GM10266 (cell line): ENCODE measurements at regions not wholly inside any gene's neighbourhood (a gene's known extent, or its start where the extent isn't known, plus 50 kb on each side); places are given as distances from the start of the nearest gene placed in this dataset.

Experiments used
- DNase-seq: peaks from one replicate; pipeline ENCODE4 v3.0.0; 2012; ENCODE audit errors: extremely low spot score
- CTCF ChIP-seq: IDR thresholded peaks from 2 replicates; pipeline ENCODE4 v1.5.1; 2012; ENCODE audit warnings: mild to moderate bottlenecking, low read depth; ENCODE audit not compliant: control insufficient read depth, insufficient read depth; ENCODE audit errors: missing control alignments

DNA sequence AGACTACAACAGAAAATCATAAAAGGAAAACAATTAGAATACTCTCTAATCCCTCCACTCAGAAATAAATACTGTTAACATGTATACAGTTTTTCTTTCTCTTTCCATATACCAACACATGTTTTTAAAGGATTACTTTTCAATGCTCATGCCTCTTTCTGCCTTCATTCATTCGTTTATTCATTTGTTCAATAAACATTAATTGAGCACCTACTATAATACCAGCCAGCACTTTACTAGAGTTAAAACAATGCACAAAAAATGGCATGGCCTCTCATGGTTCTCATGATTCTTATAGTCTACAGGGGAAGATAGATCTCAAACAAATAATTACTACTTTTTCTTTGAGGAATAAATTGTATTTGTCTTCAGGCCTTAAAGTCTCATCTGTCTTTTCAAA lies 70.3 kb upstream of the RIPOR2 start:
- no peak for TF ChIP-seq CTCF
- no peak for DNase-seq

GRCh38 chr6:25006565-25007001 lies 70.8 kb upstream of the RIPOR2 start:
- no peak for TF ChIP-seq CTCF
- DNase-seq: peak; percentile 15

DNA sequence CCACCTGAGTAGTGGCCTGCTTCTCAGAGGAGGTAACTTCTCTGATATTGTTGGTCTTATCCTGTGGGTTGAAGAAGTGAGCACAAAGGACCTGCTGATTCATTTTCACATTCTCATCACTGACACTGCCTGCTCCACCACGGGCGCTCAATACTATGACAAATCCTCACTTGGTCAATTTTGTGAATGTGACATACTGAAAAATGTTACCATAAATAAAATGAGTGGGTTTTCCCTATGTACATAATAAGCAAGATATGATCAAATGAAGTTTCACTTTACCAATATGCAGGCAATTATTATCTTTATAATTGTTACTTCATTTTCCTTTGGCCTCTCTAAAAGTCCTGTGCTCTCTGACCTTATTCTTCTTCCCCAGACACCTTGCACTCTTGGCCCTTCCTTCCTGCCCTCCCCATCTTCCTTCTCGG lies 71.5 kb upstream of the RIPOR2 start:
- DNase-seq: peak; percentile 52
- no peak for TF ChIP-seq CTCF

- no peak for TF ChIP-seq CTCF
- DNase-seq: no peak
Measured at GRCh38 chr6:25008707-25009392, 73.1 kb upstream of the RIPOR2 start.

DNA sequence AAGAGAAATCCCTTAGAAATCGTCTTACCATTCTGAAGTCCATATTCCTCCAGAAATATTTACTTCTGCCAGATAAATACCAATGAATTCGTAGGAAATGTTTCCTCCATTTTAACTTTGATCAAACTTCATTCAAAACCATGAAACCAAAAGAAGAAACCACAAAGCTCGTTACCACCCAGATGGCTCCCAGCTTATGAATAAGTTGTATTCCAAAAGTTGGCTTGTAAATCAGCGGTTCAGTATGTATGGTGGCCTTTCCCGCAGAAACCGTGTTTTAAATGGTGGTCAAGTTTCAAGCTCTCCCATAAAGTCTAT lies 73.6 kb upstream of the RIPOR2 start:
- DNase-seq: no peak
- no peak for TF ChIP-seq CTCF

DNA sequence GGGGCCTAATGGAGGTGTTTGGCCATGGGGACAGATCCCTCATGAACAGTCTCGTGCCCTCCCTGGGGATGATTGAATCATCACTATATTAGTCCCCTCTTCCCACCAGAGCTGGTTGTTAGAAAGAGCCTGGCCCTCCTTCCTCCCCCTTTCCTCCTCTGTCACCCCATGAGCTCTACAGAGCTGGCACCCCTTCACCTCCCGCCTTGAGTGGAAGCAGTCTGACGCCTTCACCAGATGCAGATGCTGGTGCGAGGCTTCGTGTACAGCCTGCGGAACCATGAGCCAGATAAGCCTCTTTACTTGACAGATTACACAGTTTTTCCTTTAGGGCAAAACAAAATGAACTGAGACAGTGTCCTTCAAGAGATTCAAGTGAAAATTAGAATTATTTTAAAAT lies 74.4 kb upstream of the RIPOR2 start:
- TF ChIP-seq CTCF: no peak
- no peak for DNase-seq

GRCh38 chr6:25010902-25011625 lies 75.3 kb upstream of the RIPOR2 start:
- no peak for DNase-seq
- TF ChIP-seq CTCF: no peak
